Osteocyte (in vitro differentiated cells): ENCODE measurements at regions not wholly inside any gene's neighbourhood (a gene's known extent, or its start where the extent isn't known, plus 50 kb on each side); places are given as distances from the start of the nearest gene placed in this dataset.
"Not testable (repeated sequence)": the region's sequence is repeated elsewhere in the genome, so short reads cannot be mapped to it uniquely, and the experiment has no call there.

Experiments used
- DNase-seq: peaks from one replicate; pipeline ENCODE4 v3.0.0; 2021; ENCODE audit warnings: mixed read lengths; ENCODE audit not compliant: unreplicated experiment; ENCODE audit errors: extremely low spot score
- H3K27ac Mint-ChIP-seq: one replicate; pipeline ENCODE4 v1.8.0; 2021; ENCODE audit warnings: mild to moderate bottlenecking, mixed read lengths; ENCODE audit not compliant: unreplicated experiment
- H3K27me3 Mint-ChIP-seq: one replicate; pipeline ENCODE4 v1.8.0; 2021; ENCODE audit warnings: mixed read lengths; ENCODE audit not compliant: unreplicated experiment
- H3K36me3 Mint-ChIP-seq: one replicate; pipeline ENCODE4 v1.8.0; 2021; ENCODE audit warnings: mixed read lengths; ENCODE audit not compliant: unreplicated experiment
- H3K4me1 Mint-ChIP-seq: one replicate; pipeline ENCODE4 v1.8.0; 2021; ENCODE audit warnings: mixed read lengths; ENCODE audit not compliant: unreplicated experiment
- H3K4me3 Mint-ChIP-seq: one replicate; pipeline ENCODE4 v1.8.0; 2021; ENCODE audit warnings: mild to moderate bottlenecking, moderate library complexity, mixed read lengths; ENCODE audit not compliant: unreplicated experiment
- H3K9me3 Mint-ChIP-seq: one replicate; pipeline ENCODE4 v1.8.0; 2021; ENCODE audit warnings: mixed read lengths; ENCODE audit not compliant: unreplicated experiment
- TF ChIP-seq, protein P1 (sequence below): fragments of 200-600 bp; sonication (generic); IDR thresholded peaks from 2 replicates; pipeline ENCODE4 v1.5.0; 2021; ENCODE audit warnings: antibody characterized with exemption, mild to moderate bottlenecking, moderate library complexity

DNA sequence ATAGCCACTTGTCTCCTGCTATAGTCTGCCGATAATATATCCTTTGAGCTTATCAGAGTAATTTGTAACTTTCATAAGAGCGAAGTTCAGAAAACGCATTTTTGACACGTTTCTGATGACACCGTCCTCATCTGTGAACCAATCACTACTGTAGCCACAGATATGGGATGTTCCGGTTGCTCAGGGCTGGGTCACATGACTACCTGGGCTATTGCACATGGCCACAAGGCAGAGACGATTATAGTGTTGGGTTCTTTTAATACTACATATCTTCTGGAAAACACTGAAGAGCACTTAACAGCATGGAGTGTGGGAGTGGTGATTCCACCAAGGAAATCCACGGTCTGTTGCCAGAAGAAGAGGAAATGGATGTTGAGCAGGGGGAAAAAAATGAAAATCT is 115.0 kb upstream of the ADRA1B start:
- peaks cover 54% of the 10 kb centered on the region for H3K27me3 Mint-ChIP-seq
- TF ChIP-seq, protein P1, sequence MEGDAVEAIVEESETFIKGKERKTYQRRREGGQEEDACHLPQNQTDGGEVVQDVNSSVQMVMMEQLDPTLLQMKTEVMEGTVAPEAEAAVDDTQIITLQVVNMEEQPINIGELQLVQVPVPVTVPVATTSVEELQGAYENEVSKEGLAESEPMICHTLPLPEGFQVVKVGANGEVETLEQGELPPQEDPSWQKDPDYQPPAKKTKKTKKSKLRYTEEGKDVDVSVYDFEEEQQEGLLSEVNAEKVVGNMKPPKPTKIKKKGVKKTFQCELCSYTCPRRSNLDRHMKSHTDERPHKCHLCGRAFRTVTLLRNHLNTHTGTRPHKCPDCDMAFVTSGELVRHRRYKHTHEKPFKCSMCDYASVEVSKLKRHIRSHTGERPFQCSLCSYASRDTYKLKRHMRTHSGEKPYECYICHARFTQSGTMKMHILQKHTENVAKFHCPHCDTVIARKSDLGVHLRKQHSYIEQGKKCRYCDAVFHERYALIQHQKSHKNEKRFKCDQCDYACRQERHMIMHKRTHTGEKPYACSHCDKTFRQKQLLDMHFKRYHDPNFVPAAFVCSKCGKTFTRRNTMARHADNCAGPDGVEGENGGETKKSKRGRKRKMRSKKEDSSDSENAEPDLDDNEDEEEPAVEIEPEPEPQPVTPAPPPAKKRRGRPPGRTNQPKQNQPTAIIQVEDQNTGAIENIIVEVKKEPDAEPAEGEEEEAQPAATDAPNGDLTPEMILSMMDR, result no peak
- DNase-seq, result no peak

GRCh38 chr5:159802661-159803060 is 113.6 kb upstream of the ADRA1B start:
- H3K4me1 Mint-ChIP-seq, result no peaks in the 10 kb centered on the region
- H3K9me3 Mint-ChIP-seq, result peaks cover 10% of the 10 kb centered on the region
- peaks cover 3% of the 10 kb centered on the region for H3K36me3 Mint-ChIP-seq
- H3K27ac Mint-ChIP-seq, result no peak overlapping the region
- peaks cover 62% of the 10 kb centered on the region for H3K27me3 Mint-ChIP-seq
- no peak overlapping the region for H3K4me3 Mint-ChIP-seq
- DNase-seq, result no peak
- TF ChIP-seq, protein P1, result no peak

More for the DNA sequence above, 115.0 kb upstream of the ADRA1B start:
- Mint-ChIP-seq H3K36me3 (peaks cover 3% of the 10 kb centered on the region), H3K9me3 (peaks cover 10% of the 10 kb centered on the region), H3K27ac (no peak overlapping the region), H3K4me3 (no peak overlapping the region), H3K4me1 (no peaks in the 10 kb centered on the region)

DNA sequence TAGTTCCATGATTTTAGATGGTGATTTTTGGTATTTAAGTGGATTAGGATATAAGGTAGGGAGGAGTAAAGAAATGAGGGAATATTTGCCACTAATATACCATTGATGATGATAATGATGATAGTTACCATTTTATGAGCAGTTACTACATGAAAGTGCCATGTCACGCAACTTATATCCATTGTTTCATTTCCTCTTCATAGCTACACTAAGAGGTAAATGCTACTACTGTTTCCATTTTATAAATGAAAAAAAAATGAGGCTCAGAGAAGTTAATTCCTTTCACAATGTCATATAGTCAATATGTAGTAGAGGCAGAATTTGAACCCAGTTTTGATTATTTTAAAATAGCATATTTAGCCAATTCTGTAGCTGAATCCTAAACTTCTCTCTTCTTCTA is 112.2 kb upstream of the ADRA1B start:
- Mint-ChIP-seq H3K9me3 (peaks cover 10% of the 10 kb centered on the region), H3K4me3 (no peak overlapping the region), H3K27me3 (peaks cover 63% of the 10 kb centered on the region), H3K27ac (no peak overlapping the region), H3K4me1 (no peaks in the 10 kb centered on the region), H3K36me3 (peaks cover 3% of the 10 kb centered on the region)
- DNase-seq, result no peak
- TF ChIP-seq, protein P1, result no peak

DNA sequence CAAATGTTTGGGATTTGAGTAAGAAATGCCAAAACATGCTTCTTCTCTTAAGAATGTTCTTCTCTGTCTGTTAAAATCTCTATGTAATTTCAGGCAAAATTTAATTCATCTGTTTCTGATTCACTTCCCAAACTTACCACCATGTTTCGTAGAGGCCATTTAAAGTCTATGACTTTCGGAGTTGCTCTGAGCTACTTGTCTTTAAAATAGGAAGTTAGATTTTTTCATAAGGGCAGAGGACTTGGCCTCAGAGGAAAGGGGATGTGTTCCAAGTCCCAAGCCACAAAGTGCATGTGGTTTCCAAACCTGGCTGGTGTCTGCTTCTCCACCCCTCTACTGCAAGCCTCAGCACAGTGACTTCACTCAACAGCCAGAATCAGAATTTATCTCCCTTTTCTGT is 111.3 kb upstream of the ADRA1B start:
- no peaks in the 10 kb centered on the region for H3K4me1 Mint-ChIP-seq
- TF ChIP-seq, protein P1, result no peak
- H3K27me3 Mint-ChIP-seq, result peaks cover 65% of the 10 kb centered on the region
- no peak overlapping the region for H3K4me3 Mint-ChIP-seq
- peaks cover 10% of the 10 kb centered on the region for H3K9me3 Mint-ChIP-seq
- DNase-seq, result no peak
- H3K36me3 Mint-ChIP-seq, result peaks cover 5% of the 10 kb centered on the region
- H3K27ac Mint-ChIP-seq, result no peak overlapping the region

DNA sequence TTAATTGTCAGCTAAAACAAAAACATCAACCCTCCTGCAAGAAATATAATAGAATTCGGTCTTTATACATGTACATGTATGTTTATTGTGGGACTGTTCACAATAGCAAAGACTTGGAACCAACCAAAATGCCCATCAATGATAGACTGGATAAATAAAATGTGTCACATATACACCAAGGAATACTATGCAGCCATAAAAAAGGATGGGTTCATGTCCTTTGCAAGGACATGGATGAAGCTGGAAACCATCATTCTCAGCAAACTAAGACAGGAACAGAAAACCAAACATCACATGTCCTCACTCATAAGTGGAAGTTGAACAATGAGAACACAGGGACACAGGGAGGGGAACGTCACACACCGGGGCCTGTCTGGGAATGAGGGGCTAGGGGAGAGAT is 109.1 kb upstream of the ADRA1B start:
- Mint-ChIP-seq H3K9me3 (peaks cover 10% of the 10 kb centered on the region), H3K27me3 (peaks cover 50% of the 10 kb centered on the region)
- H3K27ac Mint-ChIP-seq, DNase-seq, H3K36me3 Mint-ChIP-seq, H3K4me3 Mint-ChIP-seq, H3K4me1 Mint-ChIP-seq: not testable (repeated sequence)

DNA sequence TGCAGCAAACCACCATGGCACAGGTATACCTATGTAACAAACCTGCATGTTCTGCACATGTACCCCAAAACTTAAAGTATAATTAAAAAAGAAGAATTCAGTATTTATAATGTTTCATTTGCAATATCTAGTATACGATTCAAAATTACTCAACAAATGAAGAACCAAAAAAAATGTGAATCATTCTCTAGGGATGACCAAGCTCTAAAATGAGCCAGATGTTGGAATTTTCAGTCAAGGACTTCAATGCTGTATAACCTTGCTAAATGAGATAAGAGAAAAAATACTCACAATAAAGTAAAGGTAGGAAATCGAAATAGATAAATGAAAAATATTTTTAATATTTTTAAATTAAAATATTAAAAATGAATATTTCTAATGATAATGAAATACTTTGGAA is 108.7 kb upstream of the ADRA1B start:
- H3K4me1 Mint-ChIP-seq, result no peaks in the 10 kb centered on the region
- no peak for DNase-seq
- H3K4me3 Mint-ChIP-seq, result no peak overlapping the region
- TF ChIP-seq, protein P1, result no peak
- peaks cover 5% of the 10 kb centered on the region for H3K36me3 Mint-ChIP-seq
- peaks cover 10% of the 10 kb centered on the region for H3K9me3 Mint-ChIP-seq
- peaks cover 46% of the 10 kb centered on the region for H3K27me3 Mint-ChIP-seq
- no peak overlapping the region for H3K27ac Mint-ChIP-seq
